Fibroblast of skin of left quadriceps (primary cell): ENCODE measurements at regions not wholly inside any gene's neighbourhood (a gene's known extent, or its start where the extent isn't known, plus 50 kb on each side); places are given as distances from the start of the nearest gene placed in this dataset.

ENCODE experiments used
- DNase-seq, 2 experiments: peaks; one replicate each; pipeline ENCODE4 v3.0.0-alpha.2; 2013; ENCODE audit warnings: low read depth in 2 of 2

- DNase-seq: no peak
Measured at GRCh38 chr22:22039286-22040074, 56.9 kb upstream of the TOP3B start.

DNA sequence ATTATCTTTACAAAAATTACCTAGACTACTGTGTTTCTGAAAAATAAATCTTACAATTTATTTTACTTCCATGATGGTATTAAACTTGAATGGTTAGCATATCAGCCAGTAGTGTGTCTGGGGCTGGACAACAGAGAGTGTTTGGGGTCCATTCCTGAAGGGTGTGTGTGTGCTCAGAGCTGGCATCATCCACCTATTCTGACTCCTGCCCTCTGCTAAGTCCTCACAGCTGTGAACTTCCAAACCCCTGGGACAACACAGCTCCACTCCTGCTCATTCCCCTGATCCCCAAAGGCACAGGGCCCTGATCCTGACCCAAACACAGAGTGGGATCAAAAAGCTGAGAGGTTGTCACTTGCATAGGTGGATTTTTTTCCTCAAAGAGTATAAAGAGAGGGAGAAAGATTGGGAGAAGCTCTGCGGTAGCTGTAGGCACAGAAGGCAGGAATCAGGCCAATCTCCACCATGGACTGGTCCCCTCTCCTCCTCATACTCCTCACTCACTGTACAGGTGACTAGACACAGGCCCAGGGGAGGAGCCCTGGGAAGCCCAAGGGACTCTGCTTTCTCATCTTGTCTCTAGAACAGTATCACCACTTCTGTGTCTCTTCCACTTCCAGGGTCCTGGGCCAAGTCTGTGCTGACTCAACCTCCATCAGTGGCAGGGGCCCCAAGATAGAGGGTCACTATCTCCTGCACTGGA lies 55.7 kb upstream of the TOP3B start:
- DNase-seq: no peak

GRCh38 chr22:22037740-22038139 lies 55.2 kb upstream of the TOP3B start:
- no peak for DNase-seq

- no peak for DNase-seq
Measured at GRCh38 chr22:22037229-22037628, 54.6 kb upstream of the TOP3B start.

- DNase-seq: no peak
Measured at GRCh38 chr22:22036588-22036987, 54.0 kb upstream of the TOP3B start.

- no peak for DNase-seq
Measured at GRCh38 chr22:22035771-22036314, 53.3 kb upstream of the TOP3B start.

GRCh38 chr22:22035203-22035602 lies 52.6 kb upstream of the TOP3B start:
- DNase-seq: no peak

GRCh38 chr22:22034469-22035132 lies 52.0 kb upstream of the TOP3B start:
- DNase-seq: no peak

DNA sequence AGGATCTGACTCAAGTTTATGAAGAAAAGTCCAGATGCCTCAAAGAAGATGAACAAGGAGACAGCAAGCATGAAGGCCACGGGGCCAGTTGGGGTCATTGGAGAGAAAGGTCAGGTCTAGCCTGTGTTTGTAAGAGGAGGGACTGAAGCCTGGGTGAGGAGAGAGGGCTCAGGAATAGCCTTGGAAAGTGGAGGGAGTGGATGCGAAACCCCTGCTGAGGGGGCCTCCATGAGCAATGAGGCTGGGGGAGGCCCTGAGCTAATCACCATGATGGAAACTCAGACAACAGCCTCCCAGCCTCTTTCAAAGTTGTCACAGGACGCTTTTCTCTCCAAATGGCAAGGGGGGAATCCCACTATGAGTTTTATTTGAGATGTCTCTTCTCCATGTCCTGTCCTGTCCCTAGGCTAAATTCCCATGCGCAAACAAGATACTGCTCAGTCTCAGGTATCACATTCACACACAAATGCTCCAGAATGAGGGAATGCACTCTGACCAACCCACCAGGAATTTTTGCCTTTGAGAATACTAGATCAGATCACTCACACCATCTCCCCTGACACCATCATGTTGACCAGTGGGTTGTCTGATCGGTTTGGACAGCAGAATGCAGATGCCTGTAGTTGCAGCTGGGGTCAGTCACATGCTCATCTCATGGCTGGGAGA lies 51.3 kb upstream of the TOP3B start:
- no peak for DNase-seq

DNA sequence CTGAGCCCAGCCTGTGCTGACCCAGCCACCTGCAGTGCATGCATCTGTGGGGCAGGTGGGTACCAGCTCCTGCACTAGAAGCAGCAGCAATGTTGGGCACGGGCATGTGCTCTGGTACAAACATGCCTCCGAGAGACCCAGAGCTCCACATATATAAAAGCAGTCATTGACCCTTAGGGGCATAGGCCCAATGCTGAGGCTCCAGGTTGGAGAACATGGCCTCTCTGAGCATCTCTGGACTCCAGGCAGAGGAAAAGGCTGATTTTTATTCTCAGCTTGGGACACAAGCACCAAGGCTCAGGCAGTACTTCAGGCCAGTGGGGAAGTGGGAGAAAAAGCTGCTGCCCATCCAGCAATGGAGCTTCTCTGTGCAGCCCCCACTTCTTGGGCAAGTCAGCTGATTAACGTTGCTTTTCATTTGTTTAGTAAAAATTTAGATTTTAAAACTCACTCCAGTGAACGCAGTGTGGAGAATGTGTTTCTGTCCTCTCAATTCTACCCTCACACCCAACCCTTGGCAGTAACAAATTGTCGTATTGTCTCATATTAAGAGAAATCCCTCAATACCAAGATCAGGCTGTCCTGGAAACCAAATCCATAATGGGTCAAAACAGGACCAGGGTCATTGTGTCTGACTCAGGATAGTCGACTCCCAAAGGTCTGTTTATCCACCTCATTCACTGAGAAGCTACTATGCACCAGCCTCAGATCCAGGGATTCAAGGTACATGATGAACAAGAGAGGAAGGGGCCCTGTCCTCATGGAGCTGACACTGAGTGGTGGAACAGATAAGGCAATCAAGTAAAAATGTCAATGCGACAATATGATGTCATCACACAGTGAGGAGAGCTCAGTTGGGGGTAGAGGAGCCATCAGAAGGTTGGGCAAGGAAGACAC lies 50.6 kb upstream of the TOP3B start:
- no peak for DNase-seq

- no peak for DNase-seq
Measured at GRCh38 chr22:22032099-22032905, 49.7 kb upstream of the TOP3B start.
